HEK293 (cell line): ENCODE measurements at regions not wholly inside any gene's neighbourhood (a gene's known extent, or its start where the extent isn't known, plus 50 kb on each side); places are given as distances from the start of the nearest gene placed in this dataset.

Source experiments
- CTCF ChIA-PET: fragments of 350-600 bp; formaldehyde crosslinking; extraction: SDS; loops from one replicate; lab custom pipeline; 2021; ENCODE audit warnings: antibody characterized with exemption; lab: Yijun Ruan, JAX
- POLR2A ChIA-PET: fragments of 300-600 bp; formaldehyde crosslinking; extraction: SDS; loops from one replicate; lab custom pipeline; 2020; ENCODE audit warnings: antibody characterized with exemption, inconsistent platforms; lab: Yijun Ruan, JAX
- H3K27ac ChIP-seq: fragments of 200-500 bp; sonication (Bioruptor generic); 2 replicates; pipeline ENCODE4 v1.5.1; 2014; ENCODE audit warnings: low read depth, low read length, control low read depth, inconsistent platforms; ENCODE audit errors: extremely low read depth
- H3K36me3 ChIP-seq, 2 experiments: fragments of 200-500 bp in 1 of 2; sonication (Bioruptor generic) in 1 of 2; 1 replicate in 1 of 2; 2 replicates in 1 of 2; pipeline ENCODE4 v1.5.1; 2014 to 2017; ENCODE audit warnings: inconsistent platforms in 2 of 2, low read length in 2 of 2; ENCODE audit not compliant: control insufficient read depth in 2 of 2, insufficient read depth in 1 of 2
- H3K4me1 ChIP-seq: fragments of 200-500 bp; sonication (Bioruptor generic); 2 replicates; pipeline ENCODE4 v1.5.1; 2014; ENCODE audit warnings: mild to moderate bottlenecking, low read length, inconsistent platforms; ENCODE audit not compliant: control insufficient read depth, insufficient read depth
- H3K4me3 ChIP-seq: 2 replicates; pipeline ENCODE4 v1.5.1; 2011; ENCODE audit warnings: low read depth, mild to moderate bottlenecking, control low read depth, low read length, moderate library complexity
- H3K9me3 ChIP-seq: fragments of 200-500 bp; sonication (Bioruptor generic); 2 replicates; pipeline ENCODE4 v1.5.1; 2014; ENCODE audit warnings: low read depth, low read length, inconsistent platforms; ENCODE audit not compliant: control insufficient read depth, insufficient read depth
- ELK4 ChIP-seq: IDR thresholded peaks from 2 replicates; pipeline ENCODE4 v1.6.1; 2011; ENCODE audit warnings: mild to moderate bottlenecking, low read depth, low read length, borderline replicate concordance
- KLF1 ChIP-seq: fragments of 450-650 bp; formaldehyde crosslinking; IDR thresholded peaks from 2 replicates; pipeline ENCODE4 v1.5.1; 2016; ENCODE audit warnings: missing biosample characterization, missing genetic modification characterization
- MYNN ChIP-seq: fragments of 450-650 bp; formaldehyde crosslinking; IDR thresholded peaks from 2 replicates; pipeline ENCODE4 v1.5.1; 2016; ENCODE audit warnings: missing biosample characterization, missing genetic modification characterization, borderline replicate concordance
- MZF1 ChIP-seq: fragments of 450-650 bp; formaldehyde crosslinking; IDR thresholded peaks from 2 replicates; pipeline ENCODE4 v1.5.1; 2017; ENCODE audit warnings: missing biosample characterization, missing genetic modification characterization, borderline replicate concordance
- OSR2 ChIP-seq: fragments of 450-650 bp; formaldehyde crosslinking; IDR thresholded peaks from 2 replicates; pipeline ENCODE4 v1.5.1; 2016; ENCODE audit warnings: missing biosample characterization, missing genetic modification characterization
- ZBTB48 ChIP-seq: fragments of 450-650 bp; formaldehyde crosslinking; IDR thresholded peaks from 2 replicates; pipeline ENCODE4 v1.5.1; 2016; ENCODE audit warnings: missing biosample characterization, missing genetic modification characterization
- ZNF114 ChIP-seq: fragments of 450-650 bp; formaldehyde crosslinking; IDR thresholded peaks from 2 replicates; pipeline ENCODE4 v1.5.0; 2017; ENCODE audit warnings: missing biosample characterization, missing genetic modification characterization
- ZNF184 ChIP-seq: fragments of 450-650 bp; IDR thresholded peaks from 2 replicates; pipeline ENCODE4 v1.5.1; 2018; ENCODE audit warnings: missing biosample characterization, mild to moderate bottlenecking, missing genetic modification characterization
- ZNF24 ChIP-seq: fragments of 450-650 bp; formaldehyde crosslinking; IDR thresholded peaks from 2 replicates; pipeline ENCODE4 v1.5.1; 2016; ENCODE audit warnings: missing biosample characterization, missing genetic modification characterization
- ZNF280D ChIP-seq: fragments of 450-650 bp; formaldehyde crosslinking; IDR thresholded peaks from 2 replicates; pipeline ENCODE4 v1.5.1; 2016; ENCODE audit warnings: missing biosample characterization, missing genetic modification characterization
- ZNF341 ChIP-seq: fragments of 450-650 bp; formaldehyde crosslinking; IDR thresholded peaks from 2 replicates; pipeline ENCODE4; 2016; ENCODE audit warnings: low read depth, missing biosample characterization, missing genetic modification characterization
- ZNF366 ChIP-seq: fragments of 450-650 bp; formaldehyde crosslinking; conservative IDR thresholded peaks from 2 replicates; pipeline ENCODE4 v1.5.1; 2016; ENCODE audit warnings: missing biosample characterization, missing genetic modification characterization
- ZNF391 ChIP-seq: fragments of 450-650 bp; formaldehyde crosslinking; IDR thresholded peaks from 2 replicates; pipeline ENCODE4 v1.5.1; 2016; ENCODE audit warnings: low read depth, missing biosample characterization, missing genetic modification characterization, borderline replicate concordance
- ZNF394 ChIP-seq: fragments of 450-650 bp; formaldehyde crosslinking; IDR thresholded peaks from 2 replicates; pipeline ENCODE4 v1.5.1; 2016; ENCODE audit warnings: missing biosample characterization, missing genetic modification characterization, mild to moderate bottlenecking, moderate library complexity, borderline replicate concordance
- ZNF654 ChIP-seq: fragments of 450-650 bp; formaldehyde crosslinking; IDR thresholded peaks from 2 replicates; pipeline ENCODE4 v1.5.1; 2016; ENCODE audit warnings: low read depth, missing biosample characterization, missing genetic modification characterization
- ZNF707 ChIP-seq: fragments of 450-650 bp; formaldehyde crosslinking; IDR thresholded peaks from 2 replicates; pipeline ENCODE4 v1.5.1; 2016; ENCODE audit warnings: missing biosample characterization, missing genetic modification characterization
- ZNF776 ChIP-seq: fragments of 450-650 bp; formaldehyde crosslinking; IDR thresholded peaks from 2 replicates; pipeline ENCODE4 v1.5.0; 2017; ENCODE audit warnings: missing biosample characterization, missing genetic modification characterization, borderline replicate concordance
- ZNF791 ChIP-seq: fragments of 450-650 bp; formaldehyde crosslinking; IDR thresholded peaks from 2 replicates; pipeline ENCODE4 v1.5.1; 2016; ENCODE audit warnings: missing biosample characterization, missing genetic modification characterization
- ZNF792 ChIP-seq: fragments of 450-650 bp; formaldehyde crosslinking; IDR thresholded peaks from 2 replicates; pipeline ENCODE4 v1.5.1; 2016; ENCODE audit warnings: missing biosample characterization, missing genetic modification characterization
- TF ChIP-seq, protein P1 (sequence below): fragments of 450-650 bp; formaldehyde crosslinking; optimal IDR thresholded peaks from 2 replicates; pipeline ENCODE3; 2016; ENCODE audit warnings: missing biosample characterization, mild to moderate bottlenecking, missing genetic modification characterization

DNA sequence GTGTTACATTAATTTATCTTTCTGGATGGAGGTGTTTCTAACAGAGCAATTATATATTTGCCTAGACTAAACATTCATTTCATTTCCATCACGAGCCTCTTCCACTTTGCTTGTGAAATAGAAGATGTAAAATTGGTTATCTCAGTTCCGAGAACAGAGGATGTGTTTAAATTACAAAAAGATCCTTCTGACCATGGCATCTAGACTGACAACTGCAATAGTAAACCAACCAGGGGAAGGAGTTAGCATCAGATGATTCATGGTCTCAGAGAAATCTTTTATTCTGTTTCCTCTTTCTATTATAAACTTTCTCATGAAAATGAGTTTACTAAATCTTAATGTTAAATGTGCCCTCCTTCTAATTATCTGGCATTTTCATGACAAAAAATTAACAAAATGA lies 149.8 kb upstream of the WDR11 start:
- TF ChIP-seq, protein P1, sequence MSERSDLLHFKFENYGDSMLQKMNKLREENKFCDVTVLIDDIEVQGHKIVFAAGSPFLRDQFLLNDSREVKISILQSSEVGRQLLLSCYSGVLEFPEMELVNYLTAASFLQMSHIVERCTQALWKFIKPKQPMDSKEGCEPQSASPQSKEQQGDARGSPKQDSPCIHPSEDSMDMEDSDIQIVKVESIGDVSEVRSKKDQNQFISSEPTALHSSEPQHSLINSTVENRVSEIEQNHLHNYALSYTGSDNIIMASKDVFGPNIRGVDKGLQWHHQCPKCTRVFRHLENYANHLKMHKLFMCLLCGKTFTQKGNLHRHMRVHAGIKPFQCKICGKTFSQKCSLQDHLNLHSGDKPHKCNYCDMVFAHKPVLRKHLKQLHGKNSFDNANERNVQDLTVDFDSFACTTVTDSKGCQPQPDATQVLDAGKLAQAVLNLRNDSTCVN (tag by site-specific recombination), result no peak
- no peak for TF ChIP-seq ZNF184 (tag by site-specific recombination)
- no peak for TF ChIP-seq ZNF791 (tag by site-specific recombination)
- TF ChIP-seq MZF1, result no peak
- no peak for TF ChIP-seq ZNF707 (tag by site-specific recombination)
- TF ChIP-seq ZNF24 (tag by site-specific recombination), result no peak
- TF ChIP-seq ZNF776 (tag by site-specific recombination), result no peak
- no peak for TF ChIP-seq ZBTB48 (tag by site-specific recombination)
- TF ChIP-seq KLF1 (tag by site-specific recombination), result no peak
- no peak for TF ChIP-seq ZNF391
- no peak for TF ChIP-seq ZNF394
- TF ChIP-seq ZNF114 (tag by site-specific recombination), result no peak
- ChIA-PET CTCF (no interaction called here), POLR2A (no interaction called here)
- H3K9me3 ChIP-seq, result no peaks in the 10 kb centered on the region
- no peak overlapping the region for H3K27ac ChIP-seq
- H3K4me3 ChIP-seq, result no peak overlapping the region
- H3K36me3 ChIP-seq, result no peaks in the 10 kb centered on the region
- H3K4me1 ChIP-seq, result no peaks in the 10 kb centered on the region

- Histone ChIP-seq H3K9me3 (no peaks in the 10 kb centered on the region), H3K4me1 (no peaks in the 10 kb centered on the region), H3K27ac (no peak overlapping the region), H3K4me3 (no peak overlapping the region), H3K36me3 (no peaks in the 10 kb centered on the region)
- ChIA-PET CTCF (no interaction called here), POLR2A (no interaction called here)
- TF ChIP-seq ZNF792 (tag by site-specific recombination) (no peak), ZNF654 (tag by site-specific recombination) (no peak), ZNF280D (tag by site-specific recombination) (no peak), ZNF114 (tag by site-specific recombination) (no peak), MYNN (tag by site-specific recombination) (no peak), OSR2 (tag by site-specific recombination) (no peak), ELK4 (no peak), ZNF366 (tag by site-specific recombination) (no peak), ZNF341 (no peak)
These were observed 149.1 kb upstream of the WDR11 start for GRCh38 chr10:120702032-120702431.
